Fibroblast of lung (primary cell): ENCODE measurements at regions not wholly inside any gene's neighbourhood (a gene's known extent, or its start where the extent isn't known, plus 50 kb on each side); places are given as distances from the start of the nearest gene placed in this dataset.

ENCODE experiments used
- EZH2 ChIP-seq: IDR thresholded peaks from 2 replicates; pipeline ENCODE4 v1.5.1; 2012; ENCODE audit warnings: low read length, control low read depth, mild to moderate bottlenecking; ENCODE audit errors: missing control alignments
- TF ChIP-seq, protein P1 (sequence below), 2 donors: IDR thresholded peaks in 1 of 2; conservative IDR thresholded peaks in 1 of 2; 1 replicate in 1 of 2; 2 replicates in 1 of 2; pipeline ENCODE4 v1.5.1; 2011 to 2012; ENCODE audit warnings: low read length in 2 of 2, control low read depth in 1 of 2, inconsistent platforms in 1 of 2, low read depth in 1 of 2, mild to moderate bottlenecking in 1 of 2

DNA sequence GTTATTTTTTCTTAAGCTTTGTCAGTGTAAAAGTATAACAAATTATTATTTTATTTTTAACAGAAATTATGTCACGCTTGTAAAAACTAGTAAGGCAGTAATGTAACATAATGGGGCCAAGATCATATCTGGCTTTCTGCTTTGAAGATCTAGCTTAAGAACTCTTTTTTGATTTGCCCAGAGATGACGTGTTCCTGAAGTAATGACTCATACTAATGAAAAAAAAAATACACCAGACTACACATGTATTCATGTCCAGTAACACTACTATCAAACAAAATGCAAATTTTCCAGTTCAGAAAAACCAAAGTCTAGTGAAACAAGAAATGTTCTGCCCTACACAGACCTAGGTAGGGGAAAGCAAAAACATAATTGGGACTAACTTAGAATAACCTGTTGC lies 432.2 kb upstream of the ATXN7L3B start:
- TF ChIP-seq, protein P1, sequence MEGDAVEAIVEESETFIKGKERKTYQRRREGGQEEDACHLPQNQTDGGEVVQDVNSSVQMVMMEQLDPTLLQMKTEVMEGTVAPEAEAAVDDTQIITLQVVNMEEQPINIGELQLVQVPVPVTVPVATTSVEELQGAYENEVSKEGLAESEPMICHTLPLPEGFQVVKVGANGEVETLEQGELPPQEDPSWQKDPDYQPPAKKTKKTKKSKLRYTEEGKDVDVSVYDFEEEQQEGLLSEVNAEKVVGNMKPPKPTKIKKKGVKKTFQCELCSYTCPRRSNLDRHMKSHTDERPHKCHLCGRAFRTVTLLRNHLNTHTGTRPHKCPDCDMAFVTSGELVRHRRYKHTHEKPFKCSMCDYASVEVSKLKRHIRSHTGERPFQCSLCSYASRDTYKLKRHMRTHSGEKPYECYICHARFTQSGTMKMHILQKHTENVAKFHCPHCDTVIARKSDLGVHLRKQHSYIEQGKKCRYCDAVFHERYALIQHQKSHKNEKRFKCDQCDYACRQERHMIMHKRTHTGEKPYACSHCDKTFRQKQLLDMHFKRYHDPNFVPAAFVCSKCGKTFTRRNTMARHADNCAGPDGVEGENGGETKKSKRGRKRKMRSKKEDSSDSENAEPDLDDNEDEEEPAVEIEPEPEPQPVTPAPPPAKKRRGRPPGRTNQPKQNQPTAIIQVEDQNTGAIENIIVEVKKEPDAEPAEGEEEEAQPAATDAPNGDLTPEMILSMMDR (conservative IDR thresholded peaks at IDR 0.05 in 1 of 2, IDR thresholded peaks at IDR 0.05 in 1 of 2; ENCODE audit: low read depth in 1 of 2, low read length in 2 of 2): no peak
- no peak for TF ChIP-seq EZH2
